BJ (cell line): ENCODE measurements at regions not wholly inside any gene's neighbourhood (a gene's known extent, or its start where the extent isn't known, plus 50 kb on each side); places are given as distances from the start of the nearest gene placed in this dataset.

Source experiments
- CTCF ChIA-PET: fragments of 350-600 bp; formaldehyde crosslinking; extraction: SDS; loops from one replicate; lab custom pipeline; 2021; ENCODE audit warnings: antibody characterized with exemption, inconsistent platforms; lab: Yijun Ruan, JAX
- POLR2A ChIA-PET: fragments of 300-600 bp; sonication (Branson Sonifier 250); formaldehyde crosslinking; extraction: SDS; loops from one replicate; lab custom pipeline; 2021; ENCODE audit warnings: antibody characterized with exemption; lab: Charles Lee
- DNase-seq: peaks from one replicate; pipeline ENCODE4 v3.0.0-alpha.2; 2011; ENCODE audit warnings: low read depth
- H3K27me3 ChIP-seq: 2 replicates; pipeline ENCODE4 v1.6.0; 2011; ENCODE audit warnings: low read length; ENCODE audit not compliant: control insufficient read depth, insufficient read depth
- H3K36me3 ChIP-seq: 2 replicates; pipeline ENCODE4 v1.5.1; 2011; ENCODE audit warnings: low read length; ENCODE audit not compliant: control insufficient read depth, insufficient read depth
- H3K4me3 ChIP-seq: 2 replicates; pipeline ENCODE4 v1.5.1; 2011; ENCODE audit warnings: low read depth, mild to moderate bottlenecking, control low read depth, low read length
- TF ChIP-seq, protein P1 (sequence below): IDR thresholded peaks from 2 replicates; pipeline ENCODE4 v1.5.1; 2011; ENCODE audit warnings: low read depth, mild to moderate bottlenecking, control low read depth, inconsistent platforms, low read length, moderate library complexity; ENCODE audit not compliant: insufficient read depth

DNA sequence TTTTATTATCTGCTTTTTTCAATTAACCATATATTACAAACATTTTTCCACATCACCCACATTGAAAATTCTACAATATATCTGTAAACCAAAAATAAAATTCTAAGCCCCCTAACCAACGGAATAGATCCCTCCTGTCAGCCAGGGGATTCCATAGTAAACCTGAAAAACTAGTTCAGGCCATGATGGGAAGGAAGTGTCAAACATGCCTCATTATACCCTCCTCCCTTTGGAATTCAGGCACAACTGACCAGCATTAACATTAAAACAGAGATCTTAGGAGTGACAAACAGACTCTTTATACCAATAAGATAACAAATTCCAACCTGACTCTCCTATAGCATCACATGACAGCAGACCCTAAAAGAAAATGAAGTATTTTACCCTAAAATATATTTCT lies 113.7 kb upstream of the DMRT1 start:
- H3K36me3 ChIP-seq, result no peaks in the 10 kb centered on the region; the same call in none of the 2 replicates
- POLR2A ChIA-PET, result no interaction called here
- no peaks in the 10 kb centered on the region for H3K27me3 ChIP-seq
- TF ChIP-seq, protein P1, sequence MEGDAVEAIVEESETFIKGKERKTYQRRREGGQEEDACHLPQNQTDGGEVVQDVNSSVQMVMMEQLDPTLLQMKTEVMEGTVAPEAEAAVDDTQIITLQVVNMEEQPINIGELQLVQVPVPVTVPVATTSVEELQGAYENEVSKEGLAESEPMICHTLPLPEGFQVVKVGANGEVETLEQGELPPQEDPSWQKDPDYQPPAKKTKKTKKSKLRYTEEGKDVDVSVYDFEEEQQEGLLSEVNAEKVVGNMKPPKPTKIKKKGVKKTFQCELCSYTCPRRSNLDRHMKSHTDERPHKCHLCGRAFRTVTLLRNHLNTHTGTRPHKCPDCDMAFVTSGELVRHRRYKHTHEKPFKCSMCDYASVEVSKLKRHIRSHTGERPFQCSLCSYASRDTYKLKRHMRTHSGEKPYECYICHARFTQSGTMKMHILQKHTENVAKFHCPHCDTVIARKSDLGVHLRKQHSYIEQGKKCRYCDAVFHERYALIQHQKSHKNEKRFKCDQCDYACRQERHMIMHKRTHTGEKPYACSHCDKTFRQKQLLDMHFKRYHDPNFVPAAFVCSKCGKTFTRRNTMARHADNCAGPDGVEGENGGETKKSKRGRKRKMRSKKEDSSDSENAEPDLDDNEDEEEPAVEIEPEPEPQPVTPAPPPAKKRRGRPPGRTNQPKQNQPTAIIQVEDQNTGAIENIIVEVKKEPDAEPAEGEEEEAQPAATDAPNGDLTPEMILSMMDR, result no peak
- no peak overlapping the region for H3K4me3 ChIP-seq
- DNase-seq, result no peak
- CTCF ChIA-PET, result no interaction called here

DNA sequence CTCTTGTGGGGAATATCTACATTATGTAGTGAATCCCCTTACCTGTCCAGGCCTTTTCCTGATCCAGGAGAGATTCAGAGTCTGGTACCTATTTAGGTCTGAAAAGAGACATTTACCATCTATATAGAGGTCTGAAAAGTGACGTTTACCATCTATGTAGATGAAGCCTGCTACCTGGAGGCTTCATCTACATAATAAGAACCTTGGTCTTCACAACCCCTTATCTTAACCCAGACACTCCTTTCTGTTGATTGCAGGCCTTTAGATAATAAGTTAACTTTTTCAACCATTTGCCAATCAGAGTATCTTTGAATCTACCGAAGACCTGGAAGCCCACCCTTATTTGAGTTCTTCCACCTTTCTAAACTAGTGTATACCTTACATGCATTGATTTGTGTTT lies 113.0 kb upstream of the DMRT1 start:
- ChIA-PET CTCF (interaction anchor here (0.6 kb wide), 1 partner anchor 1359 kb away, joined by 3 read pairs; no protein-coding TSS in a partner anchor), POLR2A (no interaction called here)
- H3K27me3 ChIP-seq, result no peaks in the 10 kb centered on the region
- DNase-seq, result no peak
- H3K4me3 ChIP-seq, result no peak overlapping the region
- peaks cover 2% of the 10 kb centered on the region for H3K36me3 ChIP-seq
- TF ChIP-seq, protein P1, result no peak

DNA sequence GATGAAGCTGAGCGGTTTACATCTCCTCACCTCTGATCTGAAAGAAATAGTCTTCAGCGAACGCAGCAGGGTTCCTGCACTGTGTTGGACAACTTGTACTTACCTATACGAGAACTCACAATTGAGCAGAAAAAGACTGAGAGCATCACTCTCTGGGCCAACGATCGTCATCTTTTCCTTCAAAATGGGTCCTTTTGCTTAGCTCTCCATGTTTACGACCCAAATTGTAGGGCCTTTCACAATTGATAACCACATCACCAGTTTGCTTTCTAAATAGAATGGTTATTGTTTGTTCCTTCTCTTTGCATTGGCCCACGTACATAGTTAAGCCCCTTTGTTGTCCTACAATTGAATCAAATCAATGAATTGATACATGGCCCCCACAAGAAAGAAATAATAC lies 110.0 kb upstream of the DMRT1 start:
- peaks cover 6% of the 10 kb centered on the region for H3K36me3 ChIP-seq
- POLR2A ChIA-PET, result no interaction called here
- DNase-seq, result no peak
- CTCF ChIA-PET, result interaction anchor here (1.9 kb wide), 1 partner anchor 16 kb away, joined by 4 read pairs; no protein-coding TSS in a partner anchor
- no peak overlapping the region for H3K4me3 ChIP-seq
- H3K27me3 ChIP-seq, result no peaks in the 10 kb centered on the region
- TF ChIP-seq, protein P1, result no peak

DNA sequence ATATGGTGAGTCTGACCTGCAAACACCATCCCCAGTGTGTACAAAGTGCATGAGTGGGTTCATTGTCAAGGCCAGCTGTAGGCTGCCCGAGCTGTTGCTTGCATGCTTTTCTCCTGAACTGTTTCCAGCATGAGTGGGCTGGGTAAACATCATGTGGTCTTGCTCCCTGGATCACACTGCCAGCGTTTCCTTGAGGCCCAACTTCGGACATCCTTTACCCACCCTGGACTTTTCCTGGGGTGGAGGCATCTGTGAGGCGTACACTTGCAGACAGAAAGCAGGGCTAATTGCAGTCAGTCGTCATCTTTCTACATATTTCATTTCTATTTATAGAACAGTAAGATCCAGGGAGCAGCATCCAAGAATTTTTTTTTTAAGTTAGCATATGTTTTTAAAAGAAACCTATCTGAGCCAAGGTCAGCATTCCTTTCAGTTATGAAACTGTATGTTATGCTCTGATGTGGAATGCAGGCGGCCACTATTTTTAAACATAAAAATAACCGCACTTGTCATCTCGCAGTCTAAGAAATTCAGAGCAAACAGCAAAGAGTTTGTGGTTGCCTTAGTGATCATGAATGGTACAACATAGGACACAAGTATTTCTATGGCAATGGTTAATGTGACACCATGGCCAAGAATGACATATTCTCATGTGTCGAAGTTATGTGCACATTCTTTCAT lies 106.5 kb upstream of the DMRT1 start:
- ChIA-PET POLR2A (no interaction called here), CTCF (interaction anchor here (1.7 to 1.8 kb wide), 2 partner anchors 15 to 121 kb away, joined by 4 to 5 read pairs; no protein-coding TSS in a partner anchor)
- TF ChIP-seq, protein P1, result no peak
- H3K27me3 ChIP-seq, result no peaks in the 10 kb centered on the region
- DNase-seq, result peak; percentile 83
- H3K36me3 ChIP-seq, result peaks cover 6% of the 10 kb centered on the region
- no peak overlapping the region for H3K4me3 ChIP-seq

DNA sequence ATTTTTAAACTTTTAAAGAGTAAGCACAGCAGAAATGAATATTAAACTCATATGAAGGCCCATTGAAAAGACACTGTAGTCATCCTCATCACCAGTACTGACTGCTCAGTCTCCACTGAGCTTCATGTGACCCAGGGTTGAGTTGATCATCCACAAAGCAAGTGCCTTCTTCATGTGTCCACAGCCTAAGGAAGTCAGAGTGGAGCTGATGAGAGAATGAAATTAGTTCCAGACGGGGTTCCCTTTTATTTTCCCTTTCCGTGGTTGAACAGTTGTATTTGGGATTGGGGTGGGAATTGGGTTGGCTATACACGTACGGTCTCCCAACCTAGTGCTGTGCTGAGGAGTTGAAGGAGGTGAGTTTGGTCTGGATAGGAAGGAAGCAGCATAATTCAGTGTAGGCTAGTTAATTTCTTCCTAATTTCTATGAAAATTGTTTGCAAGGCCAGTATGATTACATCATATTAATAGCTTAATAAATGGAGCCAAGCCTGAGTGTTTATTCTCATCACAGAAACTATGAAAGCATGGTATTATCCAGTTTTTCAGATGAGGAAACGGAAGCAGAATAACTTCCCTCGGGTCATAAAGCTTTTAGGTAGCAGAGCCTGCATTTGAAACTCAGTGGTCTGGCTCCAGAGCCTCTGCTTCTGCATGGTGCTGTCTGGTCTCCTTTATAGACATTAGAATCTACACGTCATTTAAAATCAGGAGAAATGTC lies 103.9 kb upstream of the DMRT1 start:
- peaks cover 21% of the 10 kb centered on the region for H3K36me3 ChIP-seq
- no peaks in the 10 kb centered on the region for H3K27me3 ChIP-seq
- no peak overlapping the region for H3K4me3 ChIP-seq
- ChIA-PET POLR2A (interaction anchor here (1.1 kb wide), 1 partner anchor 34 kb away, joined by 3 read pairs; no protein-coding TSS in a partner anchor), CTCF (interaction anchor here (0.9 to 1.0 kb wide), 2 partner anchors 34 to 124 kb away, joined by 3 to 4 read pairs; no protein-coding TSS in a partner anchor)
- DNase-seq, result no peak
- TF ChIP-seq, protein P1, result no peak
